ENCODE measurements at regions not wholly inside any gene's neighbourhood (a gene's known extent, or its start where the extent isn't known, plus 50 kb on each side); places are given as distances from the start of the nearest gene placed in this dataset.
"Not testable (repeated sequence)": the region's sequence is repeated elsewhere in the genome, so short reads cannot be mapped to it uniquely, and the experiment has no call there.

DNA sequence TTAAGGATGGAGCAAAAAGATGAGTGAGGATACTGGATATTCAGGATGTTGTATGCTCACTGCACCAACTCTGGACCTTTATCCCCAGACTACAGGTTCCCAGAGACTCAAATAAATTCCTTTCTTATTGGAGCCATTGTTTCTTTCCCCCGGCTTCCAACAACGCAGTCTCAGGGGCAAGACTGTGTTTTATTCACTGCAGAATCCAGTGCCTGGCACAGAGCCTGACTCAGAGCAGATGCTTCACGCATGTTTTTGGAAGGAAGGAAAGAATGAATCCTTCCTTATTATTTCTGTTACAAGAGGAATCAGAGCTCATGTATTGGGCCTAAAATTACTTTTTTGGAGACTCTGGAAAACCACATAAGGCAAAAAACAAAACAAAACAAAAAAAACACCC is 96.0 kb upstream of the VGLL4 start:
- DNase-seq (ENCODE audit: low read depth), result no peak

DNA sequence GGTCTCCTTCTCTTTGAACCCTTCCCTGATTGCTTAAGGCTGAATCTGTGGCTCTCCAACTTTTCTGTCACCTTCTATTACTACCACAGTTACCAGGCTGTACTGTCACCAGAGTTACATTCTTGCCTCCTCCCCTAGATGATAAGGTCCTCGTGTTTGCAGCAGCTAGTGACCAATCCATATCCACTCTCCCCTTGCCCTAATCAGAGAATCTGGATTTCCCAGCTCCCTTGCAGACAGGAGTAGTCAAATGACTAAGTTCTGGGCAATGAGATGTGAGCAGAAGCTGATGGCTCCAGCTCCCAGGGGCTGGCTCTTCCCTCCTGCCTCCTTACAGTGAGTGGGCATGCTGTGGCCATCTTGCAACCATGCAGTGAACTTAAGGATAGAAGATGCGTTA is 95.4 kb upstream of the VGLL4 start:
- DNase-seq (ENCODE audit: low read depth), result no peak

DNA sequence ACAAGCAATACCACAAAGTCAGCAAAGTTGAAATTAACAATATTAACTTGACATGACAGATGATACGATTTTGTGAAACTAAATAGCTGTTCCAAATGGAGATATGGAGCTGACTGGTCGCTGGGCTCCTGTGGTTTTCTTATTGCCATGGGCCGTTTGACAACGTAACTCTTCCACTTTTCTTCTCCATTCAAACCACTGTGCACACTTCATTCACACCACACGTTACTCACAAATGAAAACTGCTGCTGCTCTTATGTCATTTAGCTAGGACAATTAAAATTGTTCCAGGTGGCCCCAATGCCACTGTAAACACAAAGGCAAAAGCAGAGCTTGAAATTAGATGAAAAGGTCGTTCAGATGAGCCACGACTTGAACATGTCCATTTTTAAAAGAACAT is 94.0 kb upstream of the VGLL4 start:
- DNase-seq (ENCODE audit: low read depth), result no peak

DNA sequence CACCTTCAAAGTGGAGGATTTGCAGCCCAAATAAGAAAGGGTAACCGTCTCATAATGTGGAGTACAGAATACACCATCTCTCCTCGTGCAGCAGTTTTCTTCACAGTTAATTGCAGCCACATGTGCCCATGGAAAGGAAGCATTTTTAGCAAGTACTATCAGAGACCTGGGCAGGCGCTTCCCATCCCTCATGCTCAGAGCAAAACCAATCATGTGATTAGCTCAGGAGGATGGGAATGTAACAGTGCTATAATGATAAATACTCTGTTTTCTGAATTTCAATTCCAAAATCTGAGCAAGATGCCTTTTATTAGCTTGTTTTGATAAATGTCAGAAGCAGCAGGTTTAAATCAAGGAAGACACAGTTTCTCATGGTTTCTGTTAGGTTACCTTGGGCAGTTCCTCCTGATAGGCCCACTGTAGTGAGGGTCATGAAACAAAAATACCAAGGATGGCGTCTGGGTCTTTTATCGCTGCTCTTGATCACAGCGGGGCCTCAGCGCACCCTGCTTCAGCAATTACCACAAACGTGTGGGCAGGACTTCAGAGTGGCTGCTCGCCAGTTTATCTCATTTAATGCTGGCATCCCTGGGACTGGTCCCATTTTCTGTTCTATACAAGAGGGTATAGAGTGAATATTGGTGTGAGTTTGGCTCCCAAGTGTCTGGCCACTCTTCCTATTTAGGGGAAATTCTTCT is 92.6 kb upstream of the VGLL4 start:
- no peak for DNase-seq (ENCODE audit: low read depth)

DNA sequence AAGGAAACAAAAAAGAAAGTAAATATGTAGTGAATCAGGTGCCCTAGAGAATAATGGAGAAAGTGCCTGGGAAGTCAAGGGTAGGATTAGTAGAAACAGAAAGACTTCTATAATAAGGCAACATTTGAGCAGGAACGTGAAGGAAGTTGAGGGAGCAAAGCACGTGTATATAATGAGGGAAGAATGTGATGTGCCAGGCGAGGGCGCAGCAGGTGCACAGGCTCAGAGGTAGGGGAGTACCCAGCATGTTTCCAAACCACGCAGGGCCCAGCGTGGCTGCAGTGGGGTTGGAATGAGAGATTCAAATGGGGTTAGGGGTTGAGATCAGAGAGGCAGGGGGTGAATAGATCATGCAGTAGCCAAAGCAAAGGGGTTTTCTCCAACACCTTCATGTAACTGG is 91.9 kb upstream of the VGLL4 start:
- no peak for DNase-seq (ENCODE audit: low read depth)

DNA sequence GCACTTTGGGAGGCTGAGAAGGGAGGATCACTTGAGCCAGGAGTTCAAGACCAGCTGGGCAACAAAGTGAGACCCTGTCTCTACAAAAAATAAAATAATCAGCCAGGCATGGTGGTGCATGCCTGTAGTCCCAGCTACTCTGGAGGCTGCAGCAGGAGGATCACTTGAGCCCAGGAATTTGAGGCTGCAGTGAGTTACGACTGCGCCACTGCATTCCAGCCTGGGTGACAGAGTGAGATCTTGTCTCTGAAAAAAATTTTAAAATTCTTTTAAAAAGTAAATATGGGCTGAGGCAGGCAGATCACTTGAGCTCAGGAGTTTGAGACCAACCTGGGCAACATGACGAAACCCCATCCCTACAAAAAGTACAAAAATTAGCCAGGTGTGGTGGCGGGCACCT is 91.4 kb upstream of the VGLL4 start:
- DNase-seq (ENCODE audit: low read depth), result not testable (repeated sequence)

DNA sequence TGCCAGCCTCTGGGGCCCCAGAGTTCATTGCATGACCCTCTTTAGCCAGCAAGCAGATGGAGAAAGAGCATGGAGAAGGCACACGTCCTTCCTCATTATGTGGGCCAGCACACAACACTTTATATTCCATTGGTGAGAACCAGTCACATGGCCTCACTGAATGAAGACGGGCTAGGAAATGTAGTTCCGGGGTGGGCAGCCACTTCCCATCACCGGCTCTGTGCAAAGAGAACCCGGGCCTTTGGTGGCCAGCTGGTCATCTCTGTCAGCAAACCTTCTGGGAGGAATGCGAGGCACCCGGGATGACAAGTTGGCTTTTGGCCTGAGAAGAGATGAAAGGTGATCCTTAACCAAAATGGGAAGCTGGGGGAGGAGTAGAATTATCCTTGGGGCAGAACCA is 90.2 kb upstream of the VGLL4 start:
- no peak for DNase-seq (ENCODE audit: low read depth)

DNA sequence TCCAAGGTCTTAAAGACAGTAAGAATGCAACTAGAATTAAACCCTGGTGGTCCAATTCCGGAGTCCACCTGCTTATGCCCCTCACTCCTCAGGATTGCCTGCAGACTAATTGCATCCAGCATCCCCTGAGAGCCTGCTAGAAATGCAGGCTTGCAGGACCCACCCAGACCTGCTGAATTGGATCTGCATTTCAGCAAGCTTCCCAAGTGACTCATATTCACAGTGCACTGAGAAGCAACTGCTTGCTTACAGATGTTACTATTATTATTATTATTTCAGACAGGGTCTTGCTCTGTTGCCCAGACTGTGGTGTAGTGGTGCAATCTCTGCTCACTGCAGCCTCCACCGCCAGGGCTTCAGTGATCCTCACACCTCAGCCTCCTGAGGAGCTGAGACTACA is 83.5 kb upstream of the VGLL4 start:
- DNase-seq (ENCODE audit: low read depth), result no peak

DNA sequence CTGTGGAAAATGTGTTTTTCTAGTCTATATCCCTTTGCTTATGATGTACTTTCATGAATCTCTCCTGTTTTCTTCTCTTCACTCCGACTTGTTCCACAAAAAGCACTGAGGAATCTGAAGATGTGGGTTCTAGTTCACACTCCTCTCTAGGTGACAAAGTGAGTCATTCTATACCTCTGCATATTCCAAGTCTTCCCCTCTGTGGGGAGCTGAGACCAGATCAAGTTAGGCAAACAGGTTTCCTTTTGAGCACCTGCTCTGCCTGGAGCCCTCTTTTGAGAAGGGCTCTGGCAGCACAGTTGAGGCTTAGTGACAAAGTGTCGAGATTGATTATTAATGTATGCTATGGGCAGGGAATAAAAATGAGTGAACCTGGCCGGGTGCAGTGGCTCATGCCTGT is 82.4 kb upstream of the VGLL4 start:
- DNase-seq (ENCODE audit: low read depth), result no peak

DNA sequence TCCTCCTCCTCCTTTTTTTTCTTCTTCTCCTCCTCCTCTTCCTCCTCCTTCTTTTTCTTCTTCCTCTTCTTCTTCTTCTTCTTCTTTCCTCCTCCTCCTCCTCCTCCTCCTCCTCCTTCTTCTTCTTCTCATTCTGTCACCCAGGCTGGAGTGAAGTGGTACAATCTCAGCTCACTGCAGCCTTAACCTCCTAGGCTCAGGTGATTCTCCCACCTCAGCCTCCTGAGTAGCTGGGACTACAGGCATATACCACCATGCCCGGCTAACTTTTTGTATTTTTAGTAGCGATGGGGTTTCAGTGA is 81.6 kb upstream of the VGLL4 start:
- DNase-seq (ENCODE audit: low read depth), result not testable (repeated sequence)

DNA sequence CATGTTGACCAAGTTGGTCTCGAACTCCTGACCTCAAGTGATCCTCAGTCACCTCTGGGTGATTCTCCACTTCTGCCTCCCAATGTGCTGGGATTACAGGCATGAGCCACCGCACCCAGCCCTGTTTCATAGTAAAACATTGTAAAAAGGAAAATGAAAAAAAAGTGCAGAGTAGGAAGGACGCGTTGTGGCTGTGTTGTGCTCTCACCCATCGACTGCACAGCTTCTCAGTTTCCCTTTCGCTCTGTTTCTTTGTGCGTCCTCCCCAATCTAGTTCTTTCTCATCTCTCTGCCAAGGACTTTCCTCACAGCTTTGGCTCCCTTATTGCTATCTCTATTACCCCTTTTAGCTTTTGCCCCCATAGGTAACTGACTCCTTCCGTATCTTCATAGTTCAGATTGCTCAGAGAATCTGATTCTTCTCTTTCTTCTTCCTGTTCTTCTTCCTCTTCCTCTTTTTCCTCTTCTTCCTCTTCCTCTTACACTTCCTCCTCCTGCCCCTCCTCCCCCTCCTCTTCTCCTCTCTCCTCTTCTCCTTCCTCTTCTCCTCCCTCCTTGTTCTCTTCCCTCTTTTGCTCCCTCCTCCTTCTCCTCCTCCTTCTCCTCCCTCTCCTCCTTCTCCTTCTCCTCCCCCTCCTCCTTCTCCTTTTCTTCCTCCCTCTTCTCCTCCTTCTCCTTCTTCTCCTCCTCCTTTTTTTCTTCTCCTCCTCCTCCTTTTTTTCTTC is 81.1 kb upstream of the VGLL4 start:
- no peak for DNase-seq (ENCODE audit: low read depth)

DNA sequence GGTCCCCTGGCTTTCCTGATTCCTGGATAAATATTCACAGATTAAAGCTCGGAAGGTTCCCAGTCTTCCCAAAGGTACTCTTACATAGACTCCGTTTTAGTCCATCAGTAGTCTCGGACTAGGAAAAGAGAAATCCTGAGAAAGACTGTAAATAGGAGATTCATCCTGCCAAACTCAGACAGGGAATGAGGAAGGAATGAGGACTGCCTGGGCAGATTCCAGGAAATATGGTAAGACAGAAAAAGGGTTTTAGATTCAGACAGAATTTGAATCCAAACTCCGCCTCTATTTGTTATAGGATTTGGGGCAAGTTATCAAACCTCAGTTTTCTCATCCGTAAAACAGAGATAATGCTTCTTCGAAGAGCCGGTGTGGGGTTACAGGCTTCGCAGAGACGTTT is 77.8 kb upstream of the VGLL4 start:
- DNase-seq (ENCODE audit: low read depth), result no peak

DNA sequence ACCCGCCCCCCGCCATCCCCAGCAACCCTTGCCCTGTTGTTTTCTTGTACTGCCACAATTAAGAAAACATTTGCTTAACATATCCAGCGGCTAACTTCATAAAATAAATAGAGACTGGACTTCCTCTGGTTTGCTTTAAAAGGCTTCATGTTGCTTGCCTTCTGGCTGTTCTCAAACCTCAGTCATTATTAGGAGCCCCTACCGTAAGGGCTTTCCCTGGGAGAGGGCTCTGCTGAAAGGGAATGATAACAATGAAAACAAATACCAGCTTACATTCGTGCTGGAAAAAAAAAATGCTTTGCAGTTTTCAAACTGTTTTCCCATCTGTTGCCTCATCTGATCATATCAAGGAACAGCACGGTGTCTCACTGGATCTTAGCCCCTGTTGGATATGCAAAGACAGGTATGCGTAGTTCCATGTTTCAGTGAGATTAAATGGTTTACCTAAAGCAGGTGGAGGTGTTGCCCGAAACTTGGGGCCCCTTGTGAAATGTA is 77.2 kb upstream of the VGLL4 start:
- no peak for DNase-seq (ENCODE audit: low read depth)

DNA sequence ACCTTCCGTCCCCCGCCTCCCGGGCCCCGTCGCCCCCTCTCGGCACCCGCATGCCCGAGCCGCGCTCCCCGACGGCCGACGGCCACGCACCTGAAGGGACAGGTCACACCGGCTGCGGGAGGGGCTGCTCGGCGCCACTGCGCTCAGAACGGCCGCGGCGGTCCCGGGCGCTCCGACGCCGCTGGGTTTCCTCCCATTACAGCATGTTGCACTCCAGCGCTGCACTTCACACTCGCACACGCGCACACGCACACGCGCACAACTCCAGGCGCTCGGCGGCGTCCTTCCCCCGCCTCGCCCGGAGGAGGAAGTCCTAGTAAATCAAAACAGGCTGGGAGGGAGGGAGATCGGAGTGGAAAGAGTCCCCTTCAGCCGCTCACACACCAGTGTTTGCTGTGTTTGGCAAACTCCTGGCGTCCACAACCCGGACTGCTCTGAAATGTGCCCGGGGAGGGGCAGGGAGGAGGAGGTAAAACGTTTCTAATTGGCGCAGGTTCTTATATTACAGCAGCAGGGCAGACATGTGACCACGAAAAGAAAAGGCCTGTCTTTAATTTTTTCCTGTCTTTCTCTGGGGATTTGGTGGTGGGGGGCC is 76.7 kb upstream of the VGLL4 start:
- DNase-seq (ENCODE audit: low read depth), result peak; percentile 13

DNA sequence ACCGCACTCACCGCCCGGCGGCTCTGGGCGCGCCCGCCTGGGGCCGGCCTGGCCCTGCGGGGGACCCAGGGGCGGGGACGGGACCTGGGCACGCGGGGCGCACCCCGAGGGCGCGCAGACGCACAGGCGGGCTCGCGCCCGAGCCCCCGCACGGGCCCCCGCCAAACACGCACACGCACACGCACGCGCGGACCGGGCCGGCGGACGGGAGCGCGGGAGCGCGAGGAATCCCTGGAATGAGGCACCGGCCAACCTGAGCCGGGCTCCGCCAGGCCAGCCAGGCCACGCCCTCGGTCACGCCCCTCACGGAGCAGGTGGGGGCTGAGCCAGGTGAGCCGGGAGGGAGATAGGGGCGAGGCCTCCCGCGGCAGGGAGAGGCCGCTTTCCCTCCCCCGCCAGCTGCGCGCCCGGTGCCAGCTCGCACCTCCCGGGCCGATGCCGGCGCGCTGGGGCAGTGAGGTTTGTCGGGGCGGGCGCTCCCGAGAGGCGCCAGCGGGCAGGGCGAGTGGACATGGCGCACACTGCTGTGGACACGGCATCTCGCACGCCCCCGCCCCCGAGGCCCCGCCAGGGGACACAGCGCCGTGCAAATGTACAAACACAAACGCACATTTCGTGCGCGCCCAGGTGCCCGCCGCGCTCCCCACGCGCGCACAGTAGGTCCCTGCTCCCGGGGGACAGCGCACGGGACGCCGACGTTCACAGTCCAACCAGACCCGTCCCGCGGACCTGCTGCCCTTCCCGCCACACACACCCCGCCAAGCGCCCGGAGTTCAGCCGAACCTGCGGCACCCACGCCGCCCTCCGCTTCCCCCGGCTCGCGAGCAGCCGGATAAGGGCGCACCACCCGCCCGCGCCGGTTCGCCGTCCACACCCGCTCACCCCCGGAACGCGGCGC is 75.9 kb upstream of the VGLL4 start:
- DNase-seq (ENCODE audit: low read depth), result peak; percentile 48

DNA sequence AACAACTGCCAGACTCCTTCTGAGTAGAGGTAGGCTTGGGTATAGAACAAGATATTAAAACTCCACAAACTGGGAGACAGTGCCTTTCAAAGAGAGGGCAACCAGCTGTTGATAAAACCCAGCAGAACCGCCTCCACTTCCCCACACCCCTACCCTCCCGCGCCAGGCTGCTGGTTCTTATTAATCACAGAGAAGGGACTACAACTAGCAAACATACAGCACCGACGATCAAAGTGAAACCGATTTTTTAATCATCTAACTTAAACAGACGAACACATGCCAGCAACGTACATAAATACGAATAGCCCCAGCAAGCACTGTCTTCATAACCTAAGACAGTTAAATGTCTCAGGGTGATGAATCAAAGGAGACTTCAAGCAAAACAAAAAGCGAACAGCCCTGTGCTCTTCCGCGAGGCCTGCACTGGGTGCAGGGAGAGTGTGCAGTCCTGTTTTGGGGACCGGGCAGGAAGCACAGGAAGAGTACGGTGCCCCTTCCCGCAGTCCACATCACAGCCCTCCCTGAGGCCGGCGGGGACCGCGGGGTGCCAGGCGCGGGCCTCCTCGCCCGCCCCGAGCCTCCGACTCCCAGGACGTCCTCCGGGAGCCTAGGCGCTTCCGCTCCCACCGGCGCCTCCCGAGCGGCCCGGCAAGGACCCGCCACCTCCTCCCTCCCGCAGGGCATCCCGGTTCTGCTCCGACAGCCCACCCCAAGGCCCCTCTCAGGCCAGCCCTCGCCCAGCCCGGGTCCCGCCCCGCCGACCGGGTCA is 75.1 kb upstream of the VGLL4 start:
- DNase-seq (ENCODE audit: low read depth), result no peak

DNA sequence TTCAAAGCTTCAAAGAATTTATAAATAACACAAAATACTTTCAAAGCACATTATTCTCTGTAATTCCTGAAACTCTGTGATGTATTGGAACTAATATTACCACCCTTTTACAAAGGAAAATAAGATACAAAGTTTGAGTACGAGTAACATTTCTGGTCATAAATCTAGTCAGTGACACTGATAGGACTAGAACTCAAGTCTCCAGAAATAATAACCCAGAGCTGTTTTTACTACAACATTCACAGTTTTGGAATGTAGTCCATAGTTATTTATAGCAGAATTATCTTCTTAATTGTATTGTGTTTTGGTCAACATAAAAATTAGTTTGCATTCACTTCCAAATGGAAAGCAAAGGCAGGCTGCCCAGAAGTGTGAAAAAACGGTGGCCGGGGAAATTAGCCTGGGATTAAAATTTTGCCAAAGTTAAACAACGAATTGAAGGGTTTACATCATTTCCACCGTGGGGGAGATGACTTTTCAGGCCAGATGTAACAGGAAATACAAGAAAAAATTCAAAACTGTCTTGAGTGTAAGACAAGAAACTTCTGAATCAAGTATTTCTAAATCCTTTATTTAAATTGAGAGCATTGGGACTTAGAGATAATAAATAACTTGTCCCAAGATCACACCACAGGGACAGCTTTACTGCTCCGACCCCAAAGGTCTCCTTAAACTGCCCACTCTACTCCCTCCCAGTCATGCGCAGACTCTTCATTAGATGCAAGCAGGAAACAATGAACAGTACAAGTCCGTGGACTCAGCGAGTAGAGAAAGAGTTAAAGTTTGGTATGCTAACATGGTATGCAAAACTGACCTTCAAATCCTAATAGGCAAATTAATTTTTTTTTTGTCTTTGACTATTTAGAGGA is 74.3 kb upstream of the VGLL4 start:
- DNase-seq (ENCODE audit: low read depth), result no peak

DNA sequence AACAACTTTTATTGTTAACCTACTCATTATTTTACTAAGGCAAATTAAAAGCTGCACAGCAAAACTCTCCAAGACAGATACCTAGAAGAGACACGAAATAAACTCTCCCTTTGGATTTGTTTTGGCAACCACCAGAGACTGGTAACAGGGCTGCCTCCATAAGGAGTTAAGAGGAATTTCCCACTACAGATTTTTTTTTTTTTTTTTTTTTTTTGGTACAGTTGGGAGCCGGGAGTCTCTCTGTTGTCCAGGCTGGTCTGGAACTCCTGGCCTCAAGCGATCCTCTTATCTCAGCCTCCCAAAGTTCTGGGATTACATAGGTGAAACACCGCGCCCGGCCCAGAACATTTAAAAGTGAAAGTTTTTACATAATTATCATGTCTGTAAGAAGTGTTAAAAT is 73.6 kb upstream of the VGLL4 start:
- no peak for DNase-seq (ENCODE audit: low read depth)

DNA sequence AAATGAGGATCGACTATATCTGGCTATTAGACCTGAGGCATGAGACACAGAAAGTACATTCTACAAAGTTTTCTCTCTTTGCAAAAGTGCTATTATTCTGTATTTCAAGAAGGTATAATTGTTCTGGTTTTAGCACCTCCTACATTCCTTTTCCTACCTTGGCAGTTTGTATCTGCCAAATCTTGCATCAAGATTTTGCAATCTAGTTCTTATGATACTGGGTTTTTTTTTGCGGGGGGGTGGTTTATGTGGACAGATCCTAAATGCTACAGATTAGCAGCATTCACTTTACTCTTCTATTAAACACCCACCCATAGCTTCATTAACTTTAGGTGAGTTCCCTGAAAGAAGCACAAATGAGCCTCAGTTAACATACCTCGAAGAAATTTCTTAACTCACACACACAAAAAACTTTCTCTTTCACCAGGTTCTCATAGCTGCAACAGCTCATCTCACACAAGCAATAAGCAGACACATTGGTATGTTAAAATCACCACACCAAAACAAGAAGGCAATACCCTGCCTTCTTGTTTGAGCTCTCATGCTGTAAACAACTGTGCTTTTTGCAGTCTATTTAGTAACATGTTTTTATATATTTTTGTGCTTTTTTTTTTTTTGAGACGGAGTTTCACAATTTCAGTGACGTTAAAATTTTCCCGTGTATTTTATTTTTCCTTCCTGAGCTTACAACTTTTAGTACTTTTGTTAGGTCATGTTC is 73.0 kb upstream of the VGLL4 start:
- no peak for DNase-seq (ENCODE audit: low read depth)

DNA sequence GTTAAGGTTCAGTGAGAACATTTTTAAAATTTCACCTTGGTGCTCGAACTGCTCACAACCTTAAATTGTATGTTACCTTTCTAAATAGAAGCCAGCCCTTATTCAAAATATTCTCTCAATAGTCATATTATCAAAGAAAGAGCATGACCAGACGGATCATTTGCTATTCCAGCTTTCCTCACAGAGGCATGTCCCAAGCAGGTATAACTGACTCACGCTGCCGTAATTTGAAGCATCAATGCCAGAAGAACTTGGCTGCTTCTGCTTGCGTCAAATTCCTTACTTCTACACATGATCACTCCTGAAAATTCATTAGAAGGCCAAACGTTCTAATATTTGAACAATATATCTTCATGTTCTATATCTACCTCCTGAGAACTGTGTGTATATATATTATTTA is 69.5 kb upstream of the VGLL4 start:
- DNase-seq (ENCODE audit: low read depth), result no peak
